ENCODE measurements at regions not wholly inside any gene's neighbourhood (a gene's known extent, or its start where the extent isn't known, plus 50 kb on each side); places are given as distances from the start of the nearest gene placed in this dataset.

DNA sequence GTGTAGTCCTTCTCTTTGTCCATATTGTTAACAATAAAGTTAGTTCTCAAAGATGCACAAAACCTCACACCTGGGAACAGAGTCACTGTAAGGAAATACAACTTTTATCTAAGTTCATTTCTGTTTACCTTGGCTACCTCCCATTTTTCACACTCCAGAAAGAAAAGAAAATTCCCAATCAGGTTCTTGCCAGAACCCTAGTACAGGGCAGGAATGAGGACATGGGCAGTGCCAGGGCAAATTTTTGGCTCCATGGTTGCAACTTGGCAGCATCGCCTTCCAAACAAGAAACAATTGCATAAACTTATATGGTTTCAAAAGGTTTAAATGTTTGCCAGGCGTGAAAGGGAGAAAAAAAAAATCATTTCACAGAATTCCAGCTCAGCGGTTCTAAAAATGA lies 296.3 kb upstream of the PRKD1 start:
- Histone ChIP-seq H3K36me3 (ENCODE audit: control insufficient read depth, insufficient read depth, low read length) (no peaks in the 10 kb centered on the region), H3K4me3 (replicated peaks in 1 of 4; ENCODE audit: control extremely low read depth in 1 of 4, insufficient read depth in 1 of 4, low read depth in 3 of 4, low read length in 4 of 4) (no peak overlapping the region), H2AFZ (ENCODE audit: low read length) (no peak overlapping the region), H3K9me3 (ENCODE audit: control insufficient read depth, insufficient read depth, low read depth, low read length) (no peaks in the 10 kb centered on the region), H3K4me2 (ENCODE audit: extremely low read depth, insufficient read depth, low read length) (no peak overlapping the region), H3K27ac (ENCODE audit: insufficient read depth, low read length) (no peak overlapping the region), H3K27me3 (ENCODE audit: control insufficient read depth, insufficient read depth, low read length) (no peaks in the 10 kb centered on the region), H3K9ac (ENCODE audit: insufficient read depth, low read length) (no peak overlapping the region), H3K79me2 (ENCODE audit: control insufficient read depth, insufficient read depth, low read length) (no peaks in the 10 kb centered on the region), H3K4me1 (ENCODE audit: control insufficient read depth, extremely low read depth, insufficient read depth, low read length) (peaks cover 20% of the 10 kb centered on the region), H4K20me1 (ENCODE audit: control insufficient read depth, extremely low read depth, insufficient read depth, low read length) (no peaks in the 10 kb centered on the region)
- DNase-seq (ENCODE audit: low read depth in 2 of 2), result peak; percentile 13 to 29
- TF ChIP-seq, protein P1, sequence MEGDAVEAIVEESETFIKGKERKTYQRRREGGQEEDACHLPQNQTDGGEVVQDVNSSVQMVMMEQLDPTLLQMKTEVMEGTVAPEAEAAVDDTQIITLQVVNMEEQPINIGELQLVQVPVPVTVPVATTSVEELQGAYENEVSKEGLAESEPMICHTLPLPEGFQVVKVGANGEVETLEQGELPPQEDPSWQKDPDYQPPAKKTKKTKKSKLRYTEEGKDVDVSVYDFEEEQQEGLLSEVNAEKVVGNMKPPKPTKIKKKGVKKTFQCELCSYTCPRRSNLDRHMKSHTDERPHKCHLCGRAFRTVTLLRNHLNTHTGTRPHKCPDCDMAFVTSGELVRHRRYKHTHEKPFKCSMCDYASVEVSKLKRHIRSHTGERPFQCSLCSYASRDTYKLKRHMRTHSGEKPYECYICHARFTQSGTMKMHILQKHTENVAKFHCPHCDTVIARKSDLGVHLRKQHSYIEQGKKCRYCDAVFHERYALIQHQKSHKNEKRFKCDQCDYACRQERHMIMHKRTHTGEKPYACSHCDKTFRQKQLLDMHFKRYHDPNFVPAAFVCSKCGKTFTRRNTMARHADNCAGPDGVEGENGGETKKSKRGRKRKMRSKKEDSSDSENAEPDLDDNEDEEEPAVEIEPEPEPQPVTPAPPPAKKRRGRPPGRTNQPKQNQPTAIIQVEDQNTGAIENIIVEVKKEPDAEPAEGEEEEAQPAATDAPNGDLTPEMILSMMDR (conservative IDR thresholded peaks at IDR 0.05 in 1 of 2, IDR thresholded peaks at IDR 0.05 in 1 of 2; ENCODE audit: low read depth in 1 of 2, low read length in 2 of 2), result no peak
- no peak for TF ChIP-seq EZH2 (IDR thresholded peaks at IDR 0.05; ENCODE audit: low read length, missing control alignments)

DNA sequence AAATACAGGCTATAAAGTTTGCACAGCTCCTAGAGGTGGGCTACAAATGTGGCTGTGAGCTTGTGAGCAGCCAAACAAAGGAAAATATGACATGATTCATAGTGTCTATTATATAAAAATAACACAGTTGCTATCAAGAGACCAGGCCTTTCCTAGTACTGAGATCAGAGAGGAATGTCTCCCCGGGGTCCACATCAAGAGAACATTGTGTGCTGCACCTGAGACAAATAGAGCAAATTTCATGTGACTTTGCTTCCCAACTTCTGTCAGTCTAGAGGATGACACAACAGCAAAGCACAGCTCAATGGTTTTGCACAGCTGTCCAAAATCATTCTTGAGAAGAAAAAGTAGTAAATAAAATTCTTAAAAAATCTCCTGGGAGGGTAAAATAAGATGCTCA lies 297.5 kb upstream of the PRKD1 start:
- H4K20me1 ChIP-seq (ENCODE audit: control insufficient read depth, extremely low read depth, insufficient read depth, low read length), result no peaks in the 10 kb centered on the region
- DNase-seq (ENCODE audit: low read depth in 2 of 2), result no peak
- no peaks in the 10 kb centered on the region for H3K27me3 ChIP-seq (ENCODE audit: control insufficient read depth, insufficient read depth, low read length)
- TF ChIP-seq, protein P1 (conservative IDR thresholded peaks at IDR 0.05 in 1 of 2, IDR thresholded peaks at IDR 0.05 in 1 of 2; ENCODE audit: low read depth in 1 of 2, low read length in 2 of 2), result no peak
- no peak for TF ChIP-seq EZH2 (IDR thresholded peaks at IDR 0.05; ENCODE audit: low read length, missing control alignments)
- no peak overlapping the region for H3K4me3 ChIP-seq (replicated peaks in 1 of 4; ENCODE audit: control extremely low read depth in 1 of 4, insufficient read depth in 1 of 4, low read depth in 3 of 4, low read length in 4 of 4)
- peaks cover 20% of the 10 kb centered on the region for H3K4me1 ChIP-seq (ENCODE audit: control insufficient read depth, extremely low read depth, insufficient read depth, low read length)
- H3K9me3 ChIP-seq (ENCODE audit: control insufficient read depth, insufficient read depth, low read depth, low read length), result no peaks in the 10 kb centered on the region
- no peaks in the 10 kb centered on the region for H3K36me3 ChIP-seq (ENCODE audit: control insufficient read depth, insufficient read depth, low read length)
- H2AFZ ChIP-seq (ENCODE audit: low read length), result no peak overlapping the region
- no peak overlapping the region for H3K27ac ChIP-seq (ENCODE audit: insufficient read depth, low read length)
- H3K4me2 ChIP-seq (ENCODE audit: extremely low read depth, insufficient read depth, low read length), result no peak overlapping the region
- no peaks in the 10 kb centered on the region for H3K79me2 ChIP-seq (ENCODE audit: control insufficient read depth, insufficient read depth, low read length)
- no peak overlapping the region for H3K9ac ChIP-seq (ENCODE audit: insufficient read depth, low read length)

DNA sequence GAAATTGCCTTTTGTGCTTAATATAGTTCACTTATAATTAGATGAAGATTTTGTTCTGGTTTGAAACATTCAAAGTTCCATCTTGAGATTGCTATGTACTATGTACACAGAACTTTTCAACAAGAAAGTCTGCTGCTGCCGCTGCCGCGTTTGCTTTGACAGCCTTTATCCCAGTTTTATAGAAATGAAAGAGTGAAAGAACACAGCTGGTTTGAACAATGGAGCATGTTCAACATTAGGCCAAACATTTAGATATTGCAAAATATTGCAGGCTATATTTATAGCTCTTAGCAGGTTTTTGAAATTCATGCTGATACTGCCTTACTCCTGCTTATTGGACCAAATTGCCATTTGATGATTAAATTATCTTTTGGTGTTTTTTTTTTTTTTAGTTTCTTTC lies 299.8 kb upstream of the PRKD1 start:
- Histone ChIP-seq H3K36me3 (ENCODE audit: control insufficient read depth, insufficient read depth, low read length) (no peaks in the 10 kb centered on the region), H4K20me1 (ENCODE audit: control insufficient read depth, extremely low read depth, insufficient read depth, low read length) (no peaks in the 10 kb centered on the region), H3K27me3 (ENCODE audit: control insufficient read depth, insufficient read depth, low read length) (no peaks in the 10 kb centered on the region), H2AFZ (ENCODE audit: low read length) (no peak overlapping the region), H3K27ac (ENCODE audit: insufficient read depth, low read length) (peak overlapping the region; percentile 44), H3K4me2 (ENCODE audit: extremely low read depth, insufficient read depth, low read length) (peak overlapping the region; percentile 54), H3K4me3 (replicated peaks in 1 of 4; ENCODE audit: control extremely low read depth in 1 of 4, insufficient read depth in 1 of 4, low read depth in 3 of 4, low read length in 4 of 4) (no peak overlapping the region), H3K4me1 (ENCODE audit: control insufficient read depth, extremely low read depth, insufficient read depth, low read length) (peaks cover 16% of the 10 kb centered on the region), H3K9ac (ENCODE audit: insufficient read depth, low read length) (no peak overlapping the region), H3K79me2 (ENCODE audit: control insufficient read depth, insufficient read depth, low read length) (no peaks in the 10 kb centered on the region), H3K9me3 (ENCODE audit: control insufficient read depth, insufficient read depth, low read depth, low read length) (no peaks in the 10 kb centered on the region)
- peak in 1 of 2 donors; percentile 91 for DNase-seq (ENCODE audit: low read depth in 2 of 2)
- TF ChIP-seq, protein P1 (conservative IDR thresholded peaks at IDR 0.05 in 1 of 2, IDR thresholded peaks at IDR 0.05 in 1 of 2; ENCODE audit: low read depth in 1 of 2, low read length in 2 of 2), result no peak
- TF ChIP-seq EZH2 (IDR thresholded peaks at IDR 0.05; ENCODE audit: low read length, missing control alignments), result no peak
